ENCODE measurements at regions not wholly inside any gene's neighbourhood (a gene's known extent, or its start where the extent isn't known, plus 50 kb on each side); places are given as distances from the start of the nearest gene placed in this dataset.

DNA sequence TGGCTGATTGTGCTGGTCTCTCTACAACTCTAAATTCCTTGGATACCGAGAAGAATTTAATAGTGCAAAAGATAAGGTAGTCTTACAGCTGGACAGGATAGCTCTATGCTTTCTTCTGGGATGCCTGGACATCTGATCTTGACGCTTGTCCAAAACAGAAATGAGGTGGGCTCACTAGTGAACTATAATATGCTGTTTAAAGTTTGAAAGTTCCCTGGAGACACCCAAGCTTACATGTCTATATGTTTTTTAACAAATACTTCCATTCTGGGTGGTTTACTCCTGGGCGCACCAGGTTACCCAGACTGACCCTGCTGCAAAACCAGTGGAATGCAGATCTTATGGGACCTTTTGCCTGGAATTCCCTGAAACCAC is 702.1 kb upstream of the COBL start:
- TF ChIP-seq SP1 (IDR thresholded peaks at IDR 0.05) (no peak), TARDBP (IDR thresholded peaks at IDR 0.05) (no peak), BHLHE40 (IDR thresholded peaks at IDR 0.05; ENCODE audit: borderline replicate concordance) (no peak), FOXA1 (IDR thresholded peaks at IDR 0.05) (no peak), ELF4 (IDR thresholded peaks at IDR 0.05) (no peak), HDGF (IDR thresholded peaks at IDR 0.05; ENCODE audit: borderline replicate concordance) (no peak), CTBP1 (IDR thresholded peaks at IDR 0.05; ENCODE audit: borderline replicate concordance) (no peak), FOXM1 (IDR thresholded peaks at IDR 0.05; ENCODE audit: borderline replicate concordance) (no peak), ZNF384 (IDR thresholded peaks at IDR 0.05) (no peak)
- TF ChIP-seq, protein P1, sequence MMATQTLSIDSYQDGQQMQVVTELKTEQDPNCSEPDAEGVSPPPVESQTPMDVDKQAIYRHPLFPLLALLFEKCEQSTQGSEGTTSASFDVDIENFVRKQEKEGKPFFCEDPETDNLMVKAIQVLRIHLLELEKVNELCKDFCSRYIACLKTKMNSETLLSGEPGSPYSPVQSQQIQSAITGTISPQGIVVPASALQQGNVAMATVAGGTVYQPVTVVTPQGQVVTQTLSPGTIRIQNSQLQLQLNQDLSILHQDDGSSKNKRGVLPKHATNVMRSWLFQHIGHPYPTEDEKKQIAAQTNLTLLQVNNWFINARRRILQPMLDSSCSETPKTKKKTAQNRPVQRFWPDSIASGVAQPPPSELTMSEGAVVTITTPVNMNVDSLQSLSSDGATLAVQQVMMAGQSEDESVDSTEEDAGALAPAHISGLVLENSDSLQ (IDR thresholded peaks at IDR 0.05), result no peak

All from HEK293T (cell line).